Suprapubic skin (tissue), 3 donors: ENCODE measurements at regions not wholly inside any gene's neighbourhood (a gene's known extent, or its start where the extent isn't known, plus 50 kb on each side); places are given as distances from the start of the nearest gene placed in this dataset.

ENCODE experiments used
- CTCF ChIP-seq, 2 donors: fragments of 200-600 bp in 1 of 2; fragments of 450-650 bp in 1 of 2; sonication (generic) in 1 of 2; IDR thresholded peaks; one replicate each; pipeline ENCODE4 v1.5.1; 2016 to 2019; ENCODE audit warnings: antibody characterized with exemption in 2 of 2, mild to moderate bottlenecking in 1 of 2, moderate library complexity in 1 of 2
- POLR2AphosphoS5 ChIP-seq, 3 donors: sonication (generic); formaldehyde crosslinking; IDR thresholded peaks; one replicate each; pipeline ENCODE4 v1.6.1; 2017; ENCODE audit warnings: antibody characterized with exemption in 3 of 3

GRCh38 chr15:47566610-47567009 is 150.7 kb upstream of the SEMA6D start:
- no peak for TF ChIP-seq CTCF (IDR thresholded peaks at IDR 0.05)
- no peak for TF ChIP-seq POLR2AphosphoS5 (IDR thresholded peaks at IDR 0.05)
